ENCODE measurements at regions not wholly inside any gene's neighbourhood (a gene's known extent, or its start where the extent isn't known, plus 50 kb on each side); places are given as distances from the start of the nearest gene placed in this dataset.

GRCh38 chr18:75654386-75654785 is 226.9 kb upstream of the SMIM21 start (continued):
- TF ChIP-seq ZNF462 (CRISPR knock-in tag; IDR thresholded peaks at IDR 0.05) (no peak), EZH2 (IDR thresholded peaks at IDR 0.05; ENCODE audit: low read depth, unreplicated experiment) (no peak), JUNB (IDR thresholded peaks at IDR 0.05; ENCODE audit: unreplicated experiment) (no peak)

GRCh38 chr18:75652528-75652927 is 225.0 kb upstream of the SMIM21 start:
- H3K27ac ChIP-seq (ENCODE audit: low read depth), result no peak overlapping the region
- DNase-seq (ENCODE audit: low spot score), result no peak
- H3K4me3 ChIP-seq, result no peak overlapping the region
- H4K20me1 ChIP-seq (replicated peaks; ENCODE audit: insufficient read depth), result no peaks in the 10 kb centered on the region
- TF ChIP-seq ETS1 (IDR thresholded peaks at IDR 0.05) (no peak), ZNF114 (CRISPR knock-in tag; IDR thresholded peaks at IDR 0.05) (no peak), EZH2 (IDR thresholded peaks at IDR 0.05; ENCODE audit: low read depth, unreplicated experiment) (no peak), NANOG (IDR thresholded peaks at IDR 0.05; ENCODE audit: borderline replicate concordance) (no peak), JUNB (IDR thresholded peaks at IDR 0.05; ENCODE audit: unreplicated experiment) (no peak), STAT1 (IDR thresholded peaks at IDR 0.05; ENCODE audit: unreplicated experiment) (no peak), POLR2AphosphoS5 (IDR thresholded peaks at IDR 0.05; ENCODE audit: low read depth) (no peak)
- Mint-ChIP-seq H3K4me3 (no peak overlapping the region), H3K36me3 (ENCODE audit: low read depth) (no peaks in the 10 kb centered on the region), H3K4me1 (peaks cover 34% of the 10 kb centered on the region), H3K9me3 (peaks cover 2% of the 10 kb centered on the region; the same call in 1 of the 3 replicates), H3K27me3 (ENCODE audit: insufficient read depth, low read depth, poor library complexity) (peaks cover 2% of the 10 kb centered on the region), H3K27ac (no peak overlapping the region)
- H3K4me1 ChIP-seq (ENCODE audit: insufficient read depth), result peaks cover 26% of the 10 kb centered on the region
- no peak overlapping the region for H3K4me2 ChIP-seq
- H3K27me3 ChIP-seq (ENCODE audit: insufficient read depth), result no peaks in the 10 kb centered on the region
- H3K79me2 ChIP-seq (replicated peaks; ENCODE audit: insufficient read depth), result no peaks in the 10 kb centered on the region
- no peak overlapping the region for H2AFZ ChIP-seq
- no peak for ATAC-seq
- peaks cover 13% of the 10 kb centered on the region for H3K9me2 ChIP-seq (ENCODE audit: insufficient read depth)
- no peaks in the 10 kb centered on the region for H3K36me3 ChIP-seq (ENCODE audit: insufficient read depth)
- H3F3A ChIP-seq (replicated peaks; ENCODE audit: low read depth), result peaks cover 4% of the 10 kb centered on the region; the same call in 1 of the 2 replicates

All from GM23338 (cell line).